BJ (cell line): ENCODE measurements at regions not wholly inside any gene's neighbourhood (a gene's known extent, or its start where the extent isn't known, plus 50 kb on each side); places are given as distances from the start of the nearest gene placed in this dataset.

Experiments
- CTCF ChIA-PET: fragments of 350-600 bp; formaldehyde crosslinking; extraction: SDS; loops from one replicate; lab custom pipeline; 2021; ENCODE audit warnings: antibody characterized with exemption, inconsistent platforms; lab: Yijun Ruan, JAX
- POLR2A ChIA-PET: fragments of 300-600 bp; sonication (Branson Sonifier 250); formaldehyde crosslinking; extraction: SDS; loops from one replicate; lab custom pipeline; 2021; ENCODE audit warnings: antibody characterized with exemption; lab: Charles Lee
- DNase-seq: peaks from one replicate; pipeline ENCODE4 v3.0.0-alpha.2; 2011; ENCODE audit warnings: low read depth
- H3K27me3 ChIP-seq: 2 replicates; pipeline ENCODE4 v1.6.0; 2011; ENCODE audit warnings: low read length; ENCODE audit not compliant: control insufficient read depth, insufficient read depth
- H3K36me3 ChIP-seq: 2 replicates; pipeline ENCODE4 v1.5.1; 2011; ENCODE audit warnings: low read length; ENCODE audit not compliant: control insufficient read depth, insufficient read depth
- H3K4me3 ChIP-seq: 2 replicates; pipeline ENCODE4 v1.5.1; 2011; ENCODE audit warnings: low read depth, mild to moderate bottlenecking, control low read depth, low read length
- CTCF ChIP-seq: IDR thresholded peaks from 2 replicates; pipeline ENCODE4 v1.5.1; 2011; ENCODE audit warnings: low read depth, mild to moderate bottlenecking, control low read depth, inconsistent platforms, low read length, moderate library complexity; ENCODE audit not compliant: insufficient read depth

DNA sequence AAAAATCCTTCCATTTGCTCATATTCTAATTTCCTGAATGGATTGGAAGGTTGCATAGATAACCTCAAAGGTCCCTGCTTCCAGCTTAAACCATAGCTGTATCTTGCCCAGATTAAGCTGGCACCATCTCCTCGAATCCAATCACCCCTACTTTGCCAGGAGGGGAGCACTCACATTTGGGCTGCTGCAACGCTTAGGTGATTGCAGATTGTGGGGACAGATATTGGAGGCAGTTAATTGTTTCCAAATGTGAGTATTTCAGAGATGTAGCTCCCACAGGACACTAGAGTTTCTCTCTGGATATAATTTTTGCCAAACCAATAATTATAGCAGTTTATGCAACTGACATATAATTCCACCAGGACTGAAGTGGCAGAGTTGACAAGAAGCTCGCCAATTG, 53.5 kb upstream of the ACSL1 start:
- TF ChIP-seq CTCF: no peak
- Histone ChIP-seq H3K27me3 (no peaks in the 10 kb centered on the region), H3K36me3 (no peaks in the 10 kb centered on the region), H3K4me3 (no peak overlapping the region)
- POLR2A ChIA-PET: no interaction called here
- DNase-seq: no peak
- CTCF ChIA-PET: interaction anchor here (0.7 kb wide), 1 partner anchor 10 kb away, joined by 3 read pairs; no protein-coding TSS in a partner anchor

GRCh38 chr4:184882276-184882675, 56.5 kb upstream of the ACSL1 start:
- Histone ChIP-seq H3K4me3 (no peak overlapping the region), H3K36me3 (no peaks in the 10 kb centered on the region), H3K27me3 (no peaks in the 10 kb centered on the region)
- no peak for DNase-seq
- ChIA-PET CTCF (no interaction called here), POLR2A (no interaction called here)
- TF ChIP-seq CTCF: no peak

DNA sequence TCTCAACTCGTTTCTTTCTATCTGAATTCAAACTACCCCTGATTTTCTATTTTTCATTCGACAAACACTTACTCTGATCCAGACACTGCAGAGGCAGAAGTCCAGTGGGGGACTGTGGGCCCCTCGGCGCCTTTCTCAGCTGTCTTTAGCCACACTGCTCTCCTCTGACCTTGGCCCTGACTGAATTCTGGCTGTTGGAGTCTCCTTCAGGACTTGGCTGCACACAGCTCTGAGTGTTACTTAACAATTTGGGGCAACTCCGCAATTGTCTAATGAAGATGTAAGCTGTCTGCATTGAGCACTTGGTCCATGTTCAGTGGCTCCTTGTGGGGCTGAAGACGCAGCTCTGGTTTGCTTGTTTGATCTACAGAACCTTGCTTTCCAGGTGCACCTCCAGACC, 57.3 kb upstream of the ACSL1 start:
- ChIA-PET POLR2A (no interaction called here), CTCF (no interaction called here)
- no peak overlapping the region for H3K4me3 ChIP-seq
- H3K36me3 ChIP-seq: no peaks in the 10 kb centered on the region
- no peaks in the 10 kb centered on the region for H3K27me3 ChIP-seq
- TF ChIP-seq CTCF: no peak
- no peak for DNase-seq

GRCh38 chr4:184884883-184885282, 59.1 kb upstream of the ACSL1 start:
- no peaks in the 10 kb centered on the region for H3K36me3 ChIP-seq
- ChIA-PET POLR2A (no interaction called here), CTCF (no interaction called here)
- no peak for TF ChIP-seq CTCF
- no peaks in the 10 kb centered on the region for H3K27me3 ChIP-seq
- DNase-seq: no peak
- H3K4me3 ChIP-seq: no peak overlapping the region

DNA sequence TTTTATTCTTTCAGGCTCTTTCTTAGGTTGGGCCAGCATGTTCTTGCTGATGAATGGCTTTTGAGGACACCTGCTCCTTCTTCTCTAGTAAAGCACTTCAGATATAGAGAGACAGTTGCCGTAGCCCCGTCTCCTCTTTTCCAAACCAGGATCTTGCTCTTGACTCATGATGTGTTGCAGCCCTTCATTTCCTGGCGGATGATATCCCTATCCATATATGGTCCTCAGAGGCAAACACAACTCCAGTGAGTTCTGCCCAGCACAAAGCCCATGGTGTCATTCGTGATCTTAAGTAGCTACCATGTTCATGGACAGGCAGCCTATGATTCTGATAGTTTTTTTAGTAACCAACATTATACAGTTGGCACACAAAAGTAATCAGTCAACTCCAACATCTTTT, 59.8 kb upstream of the ACSL1 start:
- POLR2A ChIA-PET: no interaction called here
- no peak for DNase-seq
- no peak overlapping the region for H3K4me3 ChIP-seq
- TF ChIP-seq CTCF: no peak
- CTCF ChIA-PET: no interaction called here
- no peaks in the 10 kb centered on the region for H3K36me3 ChIP-seq
- no peaks in the 10 kb centered on the region for H3K27me3 ChIP-seq
